ACHN (cell line): ENCODE measurements at regions not wholly inside any gene's neighbourhood (a gene's known extent, or its start where the extent isn't known, plus 50 kb on each side); places are given as distances from the start of the nearest gene placed in this dataset.

ENCODE experiments used
- DNase-seq: peaks from one replicate; pipeline ENCODE4 v3.0.0-alpha.2; 2015
- in situ Hi-C: cut with HindIII; loops from 2 replicates; pipeline ENCODE4 v1.10.0; 2017; ENCODE audit warnings: low sequenced_read_pairs, low pct_ligation_motif_present, low pct_unique_long_range_greater_than_20kb

DNA sequence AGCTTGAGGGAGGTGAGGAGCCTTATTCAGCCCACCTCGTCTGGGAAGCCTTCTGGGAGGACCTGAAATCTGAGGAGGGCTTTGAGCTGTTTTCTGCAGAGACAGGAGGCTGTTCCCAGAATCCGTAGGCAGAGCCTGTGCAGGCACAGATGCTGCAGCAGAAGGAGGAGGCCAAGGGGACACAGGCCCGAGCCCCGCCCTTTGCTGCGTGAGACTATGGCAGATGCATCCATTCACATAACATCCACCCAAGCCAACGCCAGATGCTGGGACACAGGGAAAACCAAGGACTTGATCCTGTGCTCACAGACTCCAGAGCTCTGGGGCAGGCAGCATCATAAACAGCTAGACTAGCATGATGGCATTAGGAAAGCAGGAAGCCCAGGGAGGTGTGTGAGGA, 98.2 kb downstream of the KCNF1 start:
- no peak for DNase-seq
- in situ Hi-C loops, result no loop called here

DNA sequence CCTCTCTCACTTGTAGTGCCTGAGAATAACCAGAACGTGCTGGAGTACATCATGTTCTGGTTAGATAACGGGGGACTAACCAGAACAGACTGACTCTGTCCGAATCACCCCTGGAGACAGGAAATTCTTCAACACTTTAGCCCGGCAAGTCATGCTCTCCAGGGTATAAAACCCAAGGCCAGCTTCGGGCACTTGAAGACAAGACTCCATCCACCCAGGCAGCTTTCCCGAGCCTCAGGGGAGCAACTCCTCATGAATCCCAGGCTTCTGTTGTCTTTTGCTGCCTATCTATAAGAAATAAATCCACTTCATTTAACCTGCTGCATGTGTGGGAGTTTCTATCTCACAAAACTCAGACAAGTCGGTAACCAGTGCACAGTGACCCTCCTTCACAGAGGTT, 99.6 kb downstream of the KCNF1 start:
- in situ Hi-C loops, result no loop called here
- DNase-seq, result no peak

DNA sequence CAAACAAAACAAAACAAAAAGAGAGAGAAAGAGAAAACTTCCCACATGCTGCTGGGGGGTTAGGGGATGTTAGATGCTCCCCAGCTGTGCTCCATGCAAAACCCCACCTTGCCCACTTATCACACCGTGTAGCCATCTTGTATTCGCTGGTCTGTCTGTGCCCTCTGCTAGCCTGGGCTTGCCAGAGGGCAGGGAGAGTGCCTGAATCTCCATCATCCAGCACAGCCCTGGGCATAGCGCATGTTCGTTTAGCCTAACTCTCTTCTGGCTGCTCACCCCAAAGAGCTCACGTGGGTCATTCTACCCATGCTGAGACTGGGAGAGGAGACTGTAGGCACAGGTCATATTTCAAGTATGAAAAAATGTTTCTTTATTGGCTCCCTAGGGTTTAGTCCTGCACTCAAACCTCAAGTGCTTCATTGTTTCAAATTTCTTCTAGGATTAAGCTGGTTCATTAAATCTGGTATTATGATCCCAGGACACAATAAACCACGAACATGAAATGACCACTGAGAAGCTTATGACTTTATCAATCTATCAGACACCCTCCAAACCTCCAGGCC, 100.5 kb downstream of the KCNF1 start:
- DNase-seq, result no peak
- in situ Hi-C loops, result no loop called here

DNA sequence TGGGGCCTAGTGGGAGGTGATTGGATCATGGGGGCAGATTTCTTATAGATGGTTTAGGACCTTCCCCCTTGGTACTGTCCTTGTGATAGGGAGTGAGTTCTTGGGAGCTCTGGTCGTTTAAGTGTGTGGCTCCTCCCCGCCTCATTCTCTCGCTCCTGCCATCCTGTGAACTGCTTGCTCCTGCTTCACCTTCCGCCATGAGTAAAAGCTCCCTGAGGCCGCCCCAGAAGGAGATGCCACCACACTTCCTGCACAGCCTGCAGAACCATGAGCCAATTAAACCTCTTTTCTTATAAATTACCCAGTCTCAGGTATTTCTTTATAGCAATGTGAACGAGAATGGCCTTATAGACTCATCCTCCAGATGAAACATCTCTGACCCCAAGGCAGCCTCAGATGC, 101.5 kb downstream of the KCNF1 start:
- no peak for DNase-seq
- in situ Hi-C loops, result no loop called here

DNA sequence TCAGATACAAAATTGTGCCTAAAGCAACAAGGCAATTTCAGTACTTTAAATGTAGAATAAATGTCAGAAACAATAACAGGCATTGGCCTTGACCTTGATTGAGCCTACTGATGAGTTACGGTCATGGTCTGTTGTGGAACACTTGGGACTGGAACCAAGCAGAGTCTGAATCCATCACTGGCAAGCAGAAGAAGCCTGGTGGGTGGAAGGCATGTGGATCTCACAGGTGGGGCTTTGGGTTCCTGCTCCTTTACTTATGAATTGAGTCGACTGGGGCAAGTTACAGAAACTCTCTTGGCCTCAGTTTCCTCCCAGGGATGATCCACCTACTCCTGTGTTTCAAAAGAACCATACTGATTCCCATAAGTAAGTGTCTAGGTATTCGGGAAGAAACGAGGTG, 102.3 kb downstream of the KCNF1 start:
- in situ Hi-C loops, result no loop called here

DNA sequence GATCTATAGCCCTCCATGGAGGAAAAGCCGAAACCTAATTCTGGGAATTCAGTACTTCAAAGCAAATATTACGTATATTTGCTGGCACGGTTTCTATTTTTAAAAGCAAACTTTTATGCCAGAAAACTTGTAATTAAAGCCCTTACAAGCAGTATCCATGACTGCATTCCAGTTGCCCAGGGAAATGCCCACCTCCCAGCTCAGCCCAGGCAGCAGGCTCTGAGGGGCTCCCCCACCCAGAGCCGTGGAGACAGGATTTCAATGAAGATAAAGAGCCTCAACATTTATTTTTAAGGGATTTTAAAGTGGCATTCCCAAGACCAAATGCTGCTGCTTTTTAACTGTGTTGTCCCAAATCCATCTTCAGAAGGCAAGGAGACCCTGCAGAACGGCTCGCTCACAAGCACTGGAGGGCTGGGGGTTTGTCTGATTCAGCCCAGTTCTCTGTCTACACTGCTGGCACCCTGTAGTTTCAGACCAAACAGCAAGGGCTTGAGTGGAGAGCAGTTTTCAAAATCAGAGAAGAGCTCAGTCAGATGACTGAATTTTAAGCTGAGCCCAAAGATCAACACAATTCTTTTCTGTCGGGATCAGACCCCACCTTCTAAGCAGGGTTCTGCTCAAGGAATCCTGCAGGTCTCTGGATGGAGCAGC, 105.1 kb downstream of the KCNF1 start:
- in situ Hi-C loops, result no loop called here
- DNase-seq, result no peak

More for the DNA sequence above, 102.3 kb downstream of the KCNF1 start:
- DNase-seq, result no peak

DNA sequence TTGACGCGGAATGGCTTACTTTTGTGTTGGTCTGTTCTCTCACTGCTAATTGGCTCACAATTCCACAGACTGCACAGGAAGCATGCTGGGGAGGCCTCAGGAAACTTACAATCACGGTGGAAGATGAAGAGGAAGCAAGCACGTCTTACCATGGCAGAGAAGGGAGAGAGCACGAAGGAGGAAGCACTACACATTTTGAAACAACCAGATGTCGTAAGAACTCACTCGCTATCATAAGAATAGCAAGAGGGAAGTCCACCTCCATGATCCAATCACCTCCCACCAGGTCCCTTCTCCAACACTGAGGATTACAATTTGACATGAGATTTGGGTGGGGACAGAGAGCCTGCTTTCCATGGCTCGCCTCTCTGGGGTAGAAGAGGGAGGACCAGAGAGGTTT, 106.2 kb downstream of the KCNF1 start:
- in situ Hi-C loops, result no loop called here
- no peak for DNase-seq

DNA sequence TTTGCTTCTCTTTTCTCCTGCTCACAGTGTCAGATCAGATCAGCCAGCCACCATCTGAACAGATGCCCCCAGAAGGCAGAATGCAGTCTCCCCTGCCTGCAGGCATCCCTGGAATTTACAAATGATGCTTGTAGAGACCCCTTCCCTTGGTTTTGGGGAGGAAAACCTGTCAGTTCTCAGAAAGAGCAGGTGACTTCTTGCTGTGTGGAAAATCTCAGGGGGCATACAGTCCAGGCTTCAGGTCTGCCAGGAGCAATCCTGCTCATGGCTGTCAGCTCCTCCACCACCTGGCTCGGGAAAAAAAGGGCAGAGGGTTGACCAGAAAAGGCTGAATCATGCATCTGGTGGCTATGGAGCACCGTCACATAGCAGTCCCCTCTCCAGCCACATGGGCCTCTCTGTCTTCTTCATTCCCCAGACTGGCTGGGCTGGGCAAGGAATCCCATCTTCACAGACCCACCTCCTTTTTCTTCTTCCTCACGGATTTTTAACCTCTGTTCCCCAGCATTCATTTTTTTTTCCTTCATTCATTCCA, 107.0 kb downstream of the KCNF1 start:
- DNase-seq, result no peak
- in situ Hi-C loops, result no loop called here

DNA sequence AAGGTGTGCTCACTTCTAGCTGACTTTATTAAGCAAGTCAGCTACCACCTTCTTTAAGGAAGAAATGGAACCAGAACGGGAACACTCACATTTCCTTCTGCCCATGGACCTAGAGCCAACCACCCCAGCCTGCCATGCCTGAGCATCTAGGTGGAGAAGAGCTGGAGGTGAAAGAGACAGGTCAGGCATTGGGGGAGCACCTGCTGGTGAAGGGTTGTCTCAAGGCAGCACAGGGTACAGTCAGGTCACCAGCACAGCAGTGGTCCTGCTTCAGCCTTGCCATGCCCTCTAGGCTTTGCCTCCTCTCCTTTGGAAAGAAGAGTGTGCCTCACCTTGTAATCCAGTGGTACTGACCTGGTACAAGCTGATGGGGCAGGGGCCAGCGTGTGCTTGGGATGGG, 107.9 kb downstream of the KCNF1 start:
- no peak for DNase-seq
- in situ Hi-C loops, result no loop called here

DNA sequence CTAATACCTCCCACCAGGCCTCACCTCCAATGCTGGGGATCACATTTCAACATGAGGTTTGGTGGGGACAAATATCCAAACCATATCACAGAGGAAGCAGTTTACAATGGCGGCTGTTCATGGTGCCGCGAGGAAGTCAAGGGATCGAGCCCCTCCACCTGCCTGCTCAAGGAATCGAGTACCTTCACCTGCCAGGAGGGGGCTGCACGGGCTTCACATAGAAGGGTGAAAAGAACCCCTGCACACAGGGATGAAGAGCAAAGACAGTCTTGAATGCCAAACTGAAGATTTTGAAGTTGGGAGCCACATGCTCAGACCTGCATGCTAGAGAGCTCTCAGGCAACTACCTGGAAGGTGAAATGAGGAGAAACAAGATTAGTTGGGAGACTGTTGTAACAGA, 110.3 kb downstream of the KCNF1 start:
- in situ Hi-C loops, result no loop called here
- DNase-seq, result no peak

DNA sequence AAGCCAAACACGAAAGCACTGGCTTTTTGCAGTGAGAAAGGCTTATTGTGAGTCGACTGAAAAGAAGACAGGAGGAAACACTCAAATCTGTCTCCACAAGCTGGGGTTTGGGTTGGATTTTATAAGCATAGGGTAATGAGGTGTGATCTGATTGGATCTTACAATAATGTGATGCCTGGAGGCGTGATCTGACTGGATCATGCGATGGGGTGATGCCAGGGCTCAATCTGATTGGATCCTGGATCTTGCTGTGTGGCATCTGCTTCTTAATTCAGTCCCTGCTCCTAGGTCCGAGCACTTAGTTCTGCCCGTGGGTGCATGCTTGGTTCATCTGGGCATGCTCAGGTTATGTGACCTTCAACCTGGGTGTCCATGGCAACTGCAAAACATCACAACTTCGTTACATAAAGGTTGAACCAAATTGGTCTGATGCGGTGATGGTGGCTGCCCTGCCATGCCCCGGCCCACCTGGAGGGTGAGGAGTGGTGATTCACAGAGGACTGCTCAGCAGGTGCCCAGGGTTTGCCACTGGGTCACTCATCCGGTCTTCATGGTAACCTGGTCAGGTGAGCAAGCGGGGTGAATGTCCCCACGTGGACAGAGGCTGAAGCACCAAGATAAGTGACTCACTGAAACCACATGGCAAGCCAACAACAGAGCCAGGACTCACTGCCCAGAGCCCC, 111.0 kb downstream of the KCNF1 start:
- in situ Hi-C loops, result no loop called here
- no peak for DNase-seq

DNA sequence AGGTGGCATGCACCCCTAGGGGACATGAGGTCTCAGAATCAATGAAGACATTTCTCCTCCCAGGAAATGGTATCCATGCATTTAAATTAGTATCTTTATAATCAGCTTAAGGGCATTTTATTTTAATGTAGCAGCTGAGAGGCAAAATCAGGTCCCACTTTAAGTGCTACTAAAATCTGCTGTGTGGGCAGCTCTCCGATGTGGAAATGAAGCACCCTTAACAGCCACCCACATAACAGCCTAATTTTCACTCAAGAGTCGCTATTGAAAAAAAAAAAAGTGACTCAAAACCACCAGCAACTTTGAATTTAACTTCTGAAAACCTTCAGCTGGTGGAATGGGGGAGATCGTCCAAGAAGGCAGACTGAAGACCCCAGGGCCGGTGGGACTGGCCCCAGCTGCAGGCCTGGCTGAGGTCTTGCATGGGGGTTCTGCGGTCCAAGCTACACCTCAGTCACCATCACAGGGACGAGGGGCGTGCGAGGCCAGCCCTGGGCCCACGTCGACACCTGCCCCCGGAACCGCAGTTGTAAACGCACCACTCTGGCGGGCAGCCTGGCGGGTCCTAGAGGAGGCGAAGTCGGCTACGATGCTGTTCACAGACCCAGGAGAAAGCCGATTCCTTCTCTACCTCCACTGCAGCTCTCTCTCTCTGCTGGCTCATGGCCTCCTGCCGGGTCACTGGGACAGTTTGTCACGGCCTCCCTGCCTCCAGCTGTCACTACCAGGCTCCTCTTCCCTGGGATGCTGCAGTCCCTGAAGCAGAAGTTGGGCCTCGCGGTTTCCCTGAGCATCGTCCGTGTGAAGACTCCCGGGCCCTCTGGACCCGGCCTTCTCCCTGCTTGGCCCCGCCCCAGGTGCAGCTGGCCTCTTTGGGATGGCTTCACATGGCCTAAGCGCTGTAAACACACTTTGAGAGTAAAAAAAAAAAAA, 111.9 kb downstream of the KCNF1 start:
- in situ Hi-C loops, result no loop called here
- no peak for DNase-seq

DNA sequence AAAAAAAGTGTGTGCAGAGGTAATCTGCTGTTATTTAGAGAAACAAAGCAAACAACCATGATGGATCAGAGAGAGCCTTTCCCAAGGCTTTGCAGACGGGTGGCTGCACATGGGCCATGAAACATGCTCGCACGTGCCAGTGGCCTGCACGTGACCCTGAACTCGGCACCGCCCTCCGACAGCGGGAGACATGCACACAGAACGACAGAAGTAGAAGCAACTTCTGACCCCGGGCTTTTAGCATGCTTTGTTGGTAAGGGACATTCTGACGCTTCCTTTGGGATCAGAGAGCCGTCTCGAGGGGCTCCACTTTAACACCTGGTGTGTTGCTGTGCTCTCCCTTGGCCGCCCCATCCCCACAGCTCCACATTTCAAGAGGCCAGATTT, 112.5 kb downstream of the KCNF1 start:
- DNase-seq, result no peak
- in situ Hi-C loops, result no loop called here

DNA sequence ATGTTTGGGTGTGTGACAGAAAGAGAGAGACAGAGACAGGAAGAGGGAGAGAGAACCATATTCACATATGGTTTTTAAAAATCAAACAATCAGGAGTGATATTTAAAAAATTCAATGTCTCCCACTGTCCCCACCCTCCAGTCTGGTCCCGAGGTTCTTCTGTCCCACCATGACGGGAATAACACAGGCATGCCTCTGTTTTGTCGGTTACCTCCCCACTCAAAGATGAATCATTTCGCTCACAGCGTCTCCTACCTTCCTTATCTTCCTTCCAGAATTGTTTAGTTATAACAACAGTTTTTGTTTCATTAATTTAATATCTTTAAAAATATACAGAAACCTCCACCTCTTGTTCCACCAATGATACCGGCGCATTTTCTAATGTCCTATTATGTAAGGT, 113.0 kb downstream of the KCNF1 start:
- in situ Hi-C loops, result no loop called here
- no peak for DNase-seq

DNA sequence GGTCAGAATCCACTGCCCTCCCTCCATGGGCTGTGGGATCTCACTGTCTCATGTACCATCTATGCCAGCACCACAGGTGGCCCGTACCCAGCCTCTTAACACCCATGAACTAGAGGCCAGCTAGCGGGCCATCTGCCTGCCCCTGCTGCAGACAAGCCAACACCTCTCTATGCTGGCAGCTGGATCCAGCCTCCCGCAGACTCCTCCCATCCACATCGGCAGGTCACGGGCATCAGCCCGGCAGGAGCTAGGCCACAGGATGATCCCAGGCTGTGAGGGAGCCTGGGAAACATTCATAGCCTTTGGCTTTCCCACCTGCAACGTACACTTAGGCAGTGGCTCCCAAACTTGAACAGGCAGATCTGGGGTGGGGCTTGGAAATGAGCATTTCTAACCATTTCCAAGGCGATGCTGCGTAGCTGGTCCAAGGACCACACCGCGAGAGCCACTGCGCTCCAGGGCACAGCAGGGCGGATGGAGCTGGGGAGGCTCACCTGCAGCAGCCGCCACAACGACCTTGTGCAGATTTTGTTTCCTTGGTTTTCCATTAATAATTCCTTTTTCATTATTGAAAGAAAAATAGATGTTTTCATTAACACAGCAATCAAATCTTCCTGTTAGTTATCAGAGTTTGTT, 114.7 kb downstream of the KCNF1 start:
- DNase-seq, result no peak
- in situ Hi-C loops, result no loop called here

DNA sequence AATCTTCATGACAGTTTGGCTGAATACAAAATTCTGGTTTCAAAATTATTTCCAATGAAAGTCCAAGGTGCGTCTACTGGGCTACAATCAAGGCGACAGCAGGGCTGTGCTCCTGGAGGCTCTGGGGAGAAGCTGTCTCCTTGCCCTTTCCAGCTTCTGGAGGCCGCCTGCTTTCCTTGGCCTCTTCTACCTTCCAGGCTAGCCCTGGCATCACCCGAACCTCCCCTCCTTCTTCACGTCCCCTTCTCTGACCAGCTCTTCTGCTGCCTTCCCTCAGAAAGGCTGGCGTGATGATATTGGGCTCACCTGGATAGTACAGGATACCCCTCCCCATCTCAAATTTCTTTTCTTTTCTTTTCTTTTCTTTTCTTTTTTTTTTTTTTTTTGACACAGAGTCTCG, 115.5 kb downstream of the KCNF1 start:
- DNase-seq, result no peak
- in situ Hi-C loops, result no loop called here

DNA sequence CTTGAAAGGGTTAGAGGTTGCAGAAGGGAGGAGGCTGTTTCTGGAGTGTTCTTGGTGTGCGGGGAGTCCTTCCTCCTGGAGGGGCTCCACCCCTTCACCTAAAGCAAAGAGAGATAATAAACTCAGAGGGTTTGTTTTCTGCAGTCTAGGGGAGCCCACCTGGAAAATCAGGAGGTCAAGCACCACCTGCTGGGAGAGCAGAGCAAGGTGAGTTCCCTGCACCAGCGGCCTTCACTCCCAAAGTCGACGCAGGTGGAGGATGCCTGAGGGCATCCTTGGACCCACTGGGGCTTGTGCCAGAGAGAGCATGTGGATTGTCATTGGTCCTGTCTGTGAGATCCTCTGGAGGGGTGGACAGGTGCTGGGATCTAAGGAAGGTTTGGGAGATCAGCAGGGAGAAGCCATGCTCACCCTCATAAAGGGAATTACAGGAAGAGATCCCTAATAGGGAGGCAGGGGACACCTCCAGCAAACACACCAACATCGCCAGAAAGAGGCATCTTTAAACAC, 116.7 kb downstream of the KCNF1 start:
- in situ Hi-C loops, result no loop called here
- DNase-seq, result no peak

DNA sequence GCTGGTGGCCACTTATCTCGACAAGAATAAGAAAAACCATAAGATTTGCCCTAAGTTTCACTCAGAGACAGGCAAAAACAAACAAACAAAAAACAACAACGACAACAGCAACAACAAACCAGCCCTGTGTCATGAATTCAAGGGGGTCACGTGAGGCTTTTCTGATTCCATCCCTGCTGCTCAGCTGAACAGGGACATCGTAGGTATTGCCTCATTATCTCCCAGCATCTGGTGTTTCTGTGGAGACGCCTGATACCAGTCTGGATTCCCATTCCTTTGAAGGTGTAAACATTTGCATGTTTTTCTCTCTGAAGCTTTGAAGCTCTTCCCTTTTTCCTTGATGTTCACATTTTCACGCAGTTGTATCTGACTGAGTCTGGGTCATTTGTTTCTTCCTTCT, 117.4 kb downstream of the KCNF1 start:
- DNase-seq, result no peak
- in situ Hi-C loops, result no loop called here
